CD4-positive, CD25-positive, alpha-beta regulatory T cell (primary cell): ENCODE measurements at regions not wholly inside any gene's neighbourhood (a gene's known extent, or its start where the extent isn't known, plus 50 kb on each side); places are given as distances from the start of the nearest gene placed in this dataset.
"Not testable (repeated sequence)": the region's sequence is repeated elsewhere in the genome, so short reads cannot be mapped to it uniquely, and the experiment has no call there.

Experiments used
- ATAC-seq, 2 donors: fragments of 150-1000 bp; cut with Tn5 transposase; one replicate each; pipeline ENCODE4 v1.10.0; 2021; ENCODE audit warnings: low read depth in 2 of 2, moderate number of reproducible peaks in 2 of 2, moderate library complexity in 1 of 2
- DNase-seq, 3 donors: peaks; one replicate each; pipeline versions ENCODE4 v3.0.0 to v3.0.0-alpha.2; 2012 to 2022; ENCODE audit warnings: mixed read lengths in 1 of 3
- H3K27ac ChIP-seq: one replicate; pipeline ENCODE4 v1.7.0; 2013; ENCODE audit warnings: mild to moderate bottlenecking, low read length; ENCODE audit not compliant: insufficient read depth, poor library complexity, severe bottlenecking
- H3K27me3 ChIP-seq: one replicate; pipeline ENCODE4 v1.7.0; 2013; ENCODE audit warnings: low read length; ENCODE audit not compliant: control insufficient read depth, insufficient read depth
- H3K36me3 ChIP-seq: one replicate; pipeline ENCODE4 v1.7.0; 2013; ENCODE audit warnings: mild to moderate bottlenecking, low read length, moderate library complexity; ENCODE audit not compliant: control insufficient read depth, insufficient read depth
- H3K4me1 ChIP-seq: 2 replicates; pipeline ENCODE4 v1.7.0; 2013; ENCODE audit warnings: mild to moderate bottlenecking, low read length; ENCODE audit not compliant: insufficient read depth, control insufficient read depth, poor library complexity, severe bottlenecking
- H3K4me3 ChIP-seq: one replicate; pipeline ENCODE4 v1.7.0; 2013; ENCODE audit warnings: low read depth, mild to moderate bottlenecking, low read length, moderate library complexity
- H3K9me3 ChIP-seq, 2 experiments: 1 replicate in 1 of 2; 2 replicates in 1 of 2; pipeline ENCODE4 v1.7.0; 2013; ENCODE audit warnings: low read length in 2 of 2, mild to moderate bottlenecking in 1 of 2, moderate library complexity in 1 of 2; ENCODE audit not compliant: control insufficient read depth in 2 of 2
- H3K27ac Mint-ChIP-seq, 3 donors: one replicate each; pipeline ENCODE4 v1.8.0; 2020 to 2022; ENCODE audit warnings: mild to moderate bottlenecking in 3 of 3, mixed read lengths in 3 of 3, moderate library complexity in 2 of 3
- H3K27me3 Mint-ChIP-seq: one replicate; pipeline ENCODE4 v1.8.0; 2022; ENCODE audit warnings: mild to moderate bottlenecking, mixed read lengths
- H3K36me3 Mint-ChIP-seq: one replicate; pipeline ENCODE4 v1.8.0; 2020; ENCODE audit warnings: mixed read lengths
- H3K4me1 Mint-ChIP-seq, 4 donors: one replicate each; pipeline ENCODE4 v1.8.0; 2020 to 2022; ENCODE audit warnings: mixed read lengths in 4 of 4, mild to moderate bottlenecking in 1 of 4
- H3K4me3 Mint-ChIP-seq, 4 donors: one replicate each; pipeline ENCODE4 v1.8.0; 2020 to 2022; ENCODE audit warnings: mild to moderate bottlenecking in 4 of 4, mixed read lengths in 4 of 4, moderate library complexity in 3 of 4
- H3K9me3 Mint-ChIP-seq, 7 donors: one replicate each; pipeline ENCODE4 v1.8.0; 2020 to 2022; ENCODE audit warnings: mixed read lengths in 7 of 7, mild to moderate bottlenecking in 3 of 7, moderate library complexity in 2 of 7

DNA sequence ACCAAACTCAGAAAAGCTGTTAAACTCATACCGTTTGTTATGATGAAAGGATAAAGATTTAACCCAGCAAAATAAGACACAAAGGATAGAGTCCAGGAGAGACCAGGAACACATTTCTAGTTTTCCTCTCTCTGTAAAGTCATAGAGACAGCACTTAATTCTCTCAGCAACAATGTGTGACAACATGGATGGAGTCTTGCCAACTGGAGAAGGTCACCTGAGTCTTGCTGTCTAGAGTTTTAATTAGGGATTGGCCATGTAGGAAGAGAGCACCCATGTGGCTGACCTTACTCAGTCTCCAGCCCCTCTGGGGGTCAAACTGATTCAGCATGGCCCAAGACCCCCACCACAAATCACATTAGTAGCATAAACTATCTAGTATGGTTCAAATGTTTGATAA lies 151.0 kb upstream of the ATF7IP start:
- DNase-seq, result no peak
- H3K4me1 ChIP-seq, result peaks cover 4% of the 10 kb centered on the region
- Mint-ChIP-seq H3K36me3 (no peaks in the 10 kb centered on the region), H3K4me1 (peaks cover 6 to 16% (median 7%) of the 10 kb centered on the region in 4 donors), H3K4me3 (no peak overlapping the region), H3K27me3 (peaks cover 6% of the 10 kb centered on the region), H3K9me3 (peaks cover 0 to 3% (median 0%) of the 10 kb centered on the region in 7 donors), H3K27ac (no peak overlapping the region)
- no peak overlapping the region for H3K27ac ChIP-seq
- no peaks in the 10 kb centered on the region for H3K27me3 ChIP-seq
- ATAC-seq, result no peak
- H3K4me3 ChIP-seq, result no peak overlapping the region
- no peaks in the 10 kb centered on the region for H3K36me3 ChIP-seq
- H3K9me3 ChIP-seq, result no peaks in the 10 kb centered on the region

DNA sequence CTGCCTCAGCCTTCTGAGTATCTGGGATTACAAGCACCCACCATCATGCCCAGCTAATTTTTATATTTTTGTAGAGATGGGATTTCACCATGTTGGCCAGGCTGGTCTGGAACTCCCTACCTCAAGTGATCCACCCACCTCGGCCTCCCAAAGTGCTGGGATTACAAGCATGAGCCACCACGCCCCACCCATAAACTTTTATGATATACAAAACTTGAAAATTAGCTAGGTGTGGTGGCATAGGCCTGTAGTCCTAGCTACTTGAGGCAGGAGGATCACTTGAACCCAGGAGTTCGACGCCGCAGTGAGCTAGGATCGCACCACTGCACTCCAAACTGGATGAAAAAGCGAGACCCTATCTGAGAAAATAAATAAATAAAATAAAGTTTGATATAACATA lies 149.5 kb upstream of the ATF7IP start:
- ATAC-seq, DNase-seq, H3K9me3 ChIP-seq, H3K36me3 Mint-ChIP-seq, H3K36me3 ChIP-seq, H3K27me3 ChIP-seq, H3K27ac ChIP-seq, H3K9me3 Mint-ChIP-seq, H3K27me3 Mint-ChIP-seq, H3K4me1 ChIP-seq: not testable (repeated sequence)
- peak overlapping the region; percentile 79 for H3K4me3 ChIP-seq
- Mint-ChIP-seq H3K4me3 (peak overlapping the region in 2 of 4 donors; percentile 50 to 76), H3K4me1 (peaks cover 6 to 16% (median 10%) of the 10 kb centered on the region in 4 donors), H3K27ac (peak overlapping the region in 1 of 3 donors; percentile 75)

DNA sequence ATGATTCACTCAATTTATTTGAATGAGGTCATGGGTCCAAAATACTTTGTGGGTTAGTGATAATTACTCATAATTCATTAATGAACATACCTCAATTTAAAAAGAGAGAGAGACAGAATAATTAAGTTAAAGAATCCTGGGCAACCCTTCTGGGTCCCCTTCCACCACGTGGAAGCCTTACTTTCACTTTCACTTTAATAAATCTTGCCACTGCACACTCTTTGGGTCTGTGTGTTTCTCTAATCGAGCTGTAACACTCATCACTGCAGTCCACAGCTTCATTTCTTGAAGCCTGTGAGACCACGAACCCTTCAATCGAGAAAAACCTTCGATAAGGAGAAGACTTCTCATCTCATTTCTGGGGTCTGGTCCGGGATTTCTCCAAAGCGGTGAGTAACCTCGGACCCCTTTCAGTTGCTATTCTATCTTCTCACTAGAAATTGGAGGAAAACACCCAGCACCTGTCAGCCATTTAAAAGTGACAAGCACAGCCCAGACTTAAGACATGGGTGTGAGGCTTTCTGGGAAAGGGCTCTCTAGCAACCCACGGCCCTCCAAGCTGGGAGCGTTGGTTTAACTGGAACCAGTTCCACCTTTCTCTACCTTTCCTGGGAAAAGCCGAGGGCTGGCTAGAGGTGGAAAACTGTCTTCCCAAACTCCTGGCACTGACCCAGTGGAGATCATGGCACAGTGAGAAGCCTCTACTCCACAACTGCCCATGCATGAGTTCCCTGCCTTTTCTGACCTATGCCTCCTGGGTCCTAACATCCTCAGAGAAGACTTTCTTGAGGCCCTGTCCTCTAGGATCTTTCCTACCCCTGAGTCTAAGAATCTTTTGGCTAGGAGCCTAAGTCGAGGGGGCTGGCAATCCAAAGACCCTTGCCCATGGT lies 148.8 kb upstream of the ATF7IP start:
- peak in 1 of 2 donors; percentile 61 for ATAC-seq
- H3K9me3 Mint-ChIP-seq, result peaks cover 0 to 8% (median 3%) of the 10 kb centered on the region in 7 donors
- peaks cover 6% of the 10 kb centered on the region for H3K27me3 Mint-ChIP-seq
- DNase-seq, result peak in 2 of 3 donors; percentile 14 to 53
- Histone ChIP-seq H3K27ac (no peak overlapping the region), H3K4me1 (peaks cover 4% of the 10 kb centered on the region), H3K4me3 (peak overlapping the region; percentile 79), H3K36me3 (no peaks in the 10 kb centered on the region), H3K27me3 (no peaks in the 10 kb centered on the region), H3K9me3 (no peaks in the 10 kb centered on the region)
- peak overlapping the region; percentile 75 to 85 (median 79) for H3K27ac Mint-ChIP-seq
- H3K36me3 Mint-ChIP-seq, result no peaks in the 10 kb centered on the region
- H3K4me3 Mint-ChIP-seq, result peak overlapping the region; percentile 50 to 91 (median 73)
- H3K4me1 Mint-ChIP-seq, result peaks cover 6 to 19% (median 14%) of the 10 kb centered on the region in 4 donors

DNA sequence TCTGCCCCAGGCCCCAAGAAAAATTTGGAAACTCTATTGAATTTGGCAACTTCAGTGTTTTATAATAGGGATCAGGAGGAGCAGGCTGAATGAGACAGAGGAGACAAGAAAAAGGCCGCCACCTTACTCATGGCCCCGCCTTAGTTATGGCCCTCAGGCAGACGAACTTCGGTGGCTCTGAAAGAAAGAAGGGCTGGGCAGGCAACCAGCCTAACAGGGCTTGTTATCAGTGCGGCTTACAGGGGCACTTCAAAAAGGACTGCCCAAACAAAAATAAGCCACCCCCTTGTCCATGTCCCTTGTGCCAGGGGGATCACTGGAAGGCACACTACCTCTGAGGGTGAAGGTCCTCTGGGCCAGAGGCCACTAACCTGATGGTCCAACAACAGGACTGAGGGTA lies 146.3 kb upstream of the ATF7IP start:
- DNase-seq (no peak), ATAC-seq (no peak)
- peaks cover 0 to 8% (median 2%) of the 10 kb centered on the region in 7 donors for H3K9me3 Mint-ChIP-seq
- no peak overlapping the region for H3K4me3 ChIP-seq
- no peak overlapping the region for H3K27ac ChIP-seq
- H3K27ac Mint-ChIP-seq, result no peak overlapping the region
- H3K27me3 Mint-ChIP-seq, result peaks cover 2% of the 10 kb centered on the region
- H3K4me3 Mint-ChIP-seq, result no peak overlapping the region
- no peaks in the 10 kb centered on the region for H3K36me3 Mint-ChIP-seq
- H3K4me1 Mint-ChIP-seq, result peaks cover 6 to 19% (median 14%) of the 10 kb centered on the region in 4 donors
- H3K9me3 ChIP-seq, result no peaks in the 10 kb centered on the region
- no peaks in the 10 kb centered on the region for H3K27me3 ChIP-seq
- H3K4me1 ChIP-seq, result peaks cover 4% of the 10 kb centered on the region
- H3K36me3 ChIP-seq, result no peaks in the 10 kb centered on the region

DNA sequence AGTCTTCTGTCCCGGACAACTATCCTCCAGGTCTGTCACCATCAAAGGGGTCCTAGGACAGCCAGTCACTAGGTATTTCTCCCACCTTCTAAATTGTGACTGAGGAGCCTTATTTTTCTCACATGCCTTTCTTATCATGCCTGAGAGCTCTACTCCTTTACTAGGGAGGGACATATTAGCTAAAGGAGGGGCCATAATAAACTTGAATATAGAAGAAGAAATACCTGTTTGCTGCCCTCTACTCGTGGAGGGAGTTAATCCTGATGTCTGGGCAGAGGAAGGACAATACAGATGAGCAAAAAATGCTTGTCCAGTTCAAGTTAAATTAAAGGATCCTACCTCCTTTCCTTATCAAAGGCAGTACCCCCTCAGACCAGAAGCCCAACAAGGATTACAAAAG lies 145.8 kb upstream of the ATF7IP start:
- not testable (repeated sequence) for H3K27me3 ChIP-seq, H3K4me3 ChIP-seq, H3K36me3 ChIP-seq, H3K4me1 ChIP-seq, H3K4me3 Mint-ChIP-seq, ATAC-seq, DNase-seq, H3K27ac Mint-ChIP-seq, H3K9me3 Mint-ChIP-seq, H3K27me3 Mint-ChIP-seq, H3K36me3 Mint-ChIP-seq, H3K27ac ChIP-seq, H3K9me3 ChIP-seq
- H3K4me1 Mint-ChIP-seq, result peaks cover 6 to 19% (median 14%) of the 10 kb centered on the region in 4 donors

DNA sequence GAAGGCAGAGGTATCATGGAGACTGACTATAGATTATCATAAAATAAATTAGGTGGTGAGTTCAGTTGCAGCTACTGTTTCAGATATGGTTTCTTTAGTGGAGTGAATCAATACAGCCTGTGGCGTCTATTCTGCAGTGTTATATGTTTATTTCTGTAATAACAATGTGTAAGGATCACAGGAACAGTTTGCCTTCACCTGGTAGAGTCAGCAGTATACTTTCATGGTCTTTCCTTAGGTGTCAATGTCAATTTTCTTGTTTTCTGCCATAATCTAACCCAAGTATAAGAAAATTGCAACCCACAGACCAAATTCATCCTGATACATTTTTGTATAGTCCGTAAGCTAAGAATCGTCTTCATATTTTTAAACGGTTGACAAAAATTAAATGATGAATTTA lies 140.4 kb upstream of the ATF7IP start:
- peaks cover 3% of the 10 kb centered on the region for H3K36me3 Mint-ChIP-seq
- no peak overlapping the region for H3K4me3 Mint-ChIP-seq
- Histone ChIP-seq H3K4me1 (no peaks in the 10 kb centered on the region), H3K27ac (no peak overlapping the region), H3K36me3 (no peaks in the 10 kb centered on the region), H3K9me3 (peaks cover 3% of the 10 kb centered on the region in 2 experiments), H3K27me3 (no peaks in the 10 kb centered on the region), H3K4me3 (no peak overlapping the region)
- H3K9me3 Mint-ChIP-seq, result peaks cover 0 to 14% (median 4%) of the 10 kb centered on the region in 7 donors
- H3K27ac Mint-ChIP-seq, result no peak overlapping the region
- ATAC-seq (no peak), DNase-seq (no peak)
- peaks cover 4% of the 10 kb centered on the region for H3K27me3 Mint-ChIP-seq
- peaks cover 0 to 8% (median 5%) of the 10 kb centered on the region in 4 donors for H3K4me1 Mint-ChIP-seq

DNA sequence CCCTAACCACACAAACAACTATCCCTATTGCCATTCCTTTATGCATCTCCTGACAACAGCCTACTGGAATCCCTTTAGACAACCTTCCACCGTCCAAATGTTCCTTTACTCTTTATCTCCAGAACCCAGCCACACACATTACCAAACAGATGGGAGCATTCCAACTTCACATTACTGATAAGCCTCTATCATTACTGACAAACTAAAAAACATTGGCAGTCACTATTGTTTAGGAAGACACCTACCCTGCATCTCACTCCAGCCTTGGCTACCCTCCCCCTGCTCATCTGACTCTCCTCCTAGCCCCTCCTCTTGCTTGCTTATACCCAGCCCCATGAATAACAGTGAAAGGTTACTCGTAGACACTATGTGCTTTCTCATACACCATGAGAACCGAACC lies 130.3 kb upstream of the ATF7IP start:
- Mint-ChIP-seq H3K9me3 (peaks cover 0 to 23% (median 8%) of the 10 kb centered on the region in 7 donors), H3K4me1 (peaks cover 6 to 18% (median 9%) of the 10 kb centered on the region in 4 donors)
- not testable (repeated sequence) for H3K4me3 Mint-ChIP-seq, ATAC-seq, DNase-seq, H3K36me3 ChIP-seq, H3K27ac ChIP-seq, H3K4me1 ChIP-seq, H3K27me3 ChIP-seq, H3K27ac Mint-ChIP-seq, H3K27me3 Mint-ChIP-seq, H3K4me3 ChIP-seq, H3K36me3 Mint-ChIP-seq
- H3K9me3 ChIP-seq, result peaks cover 8 to 14% of the 10 kb centered on the region in 2 experiments

DNA sequence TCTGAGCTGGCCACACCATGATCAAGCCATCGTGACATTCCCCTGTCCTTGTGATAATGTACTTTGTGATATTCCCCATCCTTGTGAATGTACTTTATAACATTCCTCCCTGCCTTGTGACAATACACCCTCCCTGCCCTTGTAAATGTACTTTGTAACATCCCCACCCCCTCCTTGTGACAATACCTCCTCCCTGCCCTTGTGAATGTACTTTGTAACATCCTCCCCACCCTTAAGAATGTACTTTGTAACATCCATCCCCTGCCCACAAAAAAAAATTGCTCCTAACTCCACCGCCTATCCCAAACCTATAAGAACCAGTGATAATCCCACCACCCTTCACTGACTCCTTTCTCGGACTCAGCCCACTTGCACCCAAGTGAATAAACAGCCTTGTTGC lies 128.8 kb upstream of the ATF7IP start:
- not testable (repeated sequence) for H3K27me3 Mint-ChIP-seq, H3K27ac ChIP-seq, H3K9me3 ChIP-seq, H3K36me3 Mint-ChIP-seq, H3K4me3 Mint-ChIP-seq, ATAC-seq, H3K36me3 ChIP-seq, H3K27me3 ChIP-seq, DNase-seq, H3K4me3 ChIP-seq, H3K27ac Mint-ChIP-seq
- H3K4me1 Mint-ChIP-seq, result peaks cover 8 to 26% (median 16%) of the 10 kb centered on the region in 4 donors
- H3K9me3 Mint-ChIP-seq, result peaks cover 0 to 18% (median 2%) of the 10 kb centered on the region in 7 donors
- H3K4me1 ChIP-seq, result peaks cover 12% of the 10 kb centered on the region
